Astrocyte (in vitro differentiated cells and primary cell): ENCODE measurements at regions not wholly inside any gene's neighbourhood (a gene's known extent, or its start where the extent isn't known, plus 50 kb on each side); places are given as distances from the start of the nearest gene placed in this dataset.

Experiments used
- EZH2 ChIP-seq: IDR thresholded peaks from 2 replicates; pipeline ENCODE4 v1.6.1; 2012; ENCODE audit warnings: mild to moderate bottlenecking, low read length, inconsistent platforms; ENCODE audit not compliant: insufficient read depth
- TF ChIP-seq, protein P1 (sequence below): IDR thresholded peaks from 2 replicates; pipeline ENCODE4 v1.5.1; 2011; ENCODE audit warnings: low read depth, mild to moderate bottlenecking, inconsistent platforms, low read length, moderate library complexity; ENCODE audit not compliant: insufficient read depth

DNA sequence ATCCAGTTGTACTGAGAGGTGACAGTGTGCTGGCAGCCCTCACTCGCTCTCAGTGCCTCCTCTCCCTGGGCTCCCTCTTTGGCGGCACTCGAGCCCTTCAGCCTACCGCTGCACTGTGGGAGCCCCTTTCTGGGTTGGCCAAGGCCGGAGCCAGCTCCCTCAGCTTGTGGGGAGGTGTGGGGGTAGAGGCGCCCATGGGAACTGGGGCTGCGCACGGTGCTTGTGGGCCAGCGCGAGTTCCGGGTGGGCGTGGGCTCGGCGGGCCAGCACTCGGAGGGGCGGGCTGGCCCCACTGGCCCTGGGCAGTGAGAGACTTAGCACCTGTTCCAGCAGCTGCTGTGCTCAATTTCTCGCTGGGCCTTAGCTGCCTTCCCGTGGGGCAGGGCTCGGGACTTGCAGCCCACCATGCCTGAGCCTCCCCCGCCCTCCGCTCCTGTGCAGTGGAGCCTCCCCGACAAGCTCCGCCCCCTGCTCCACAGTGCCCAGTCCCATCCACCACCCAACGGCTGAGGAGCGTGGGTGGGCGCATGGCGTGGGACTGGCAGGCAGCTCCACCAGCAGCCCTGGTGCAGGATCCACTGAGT, 342.2 kb upstream of the ZNF608 start:
- TF ChIP-seq, protein P1, sequence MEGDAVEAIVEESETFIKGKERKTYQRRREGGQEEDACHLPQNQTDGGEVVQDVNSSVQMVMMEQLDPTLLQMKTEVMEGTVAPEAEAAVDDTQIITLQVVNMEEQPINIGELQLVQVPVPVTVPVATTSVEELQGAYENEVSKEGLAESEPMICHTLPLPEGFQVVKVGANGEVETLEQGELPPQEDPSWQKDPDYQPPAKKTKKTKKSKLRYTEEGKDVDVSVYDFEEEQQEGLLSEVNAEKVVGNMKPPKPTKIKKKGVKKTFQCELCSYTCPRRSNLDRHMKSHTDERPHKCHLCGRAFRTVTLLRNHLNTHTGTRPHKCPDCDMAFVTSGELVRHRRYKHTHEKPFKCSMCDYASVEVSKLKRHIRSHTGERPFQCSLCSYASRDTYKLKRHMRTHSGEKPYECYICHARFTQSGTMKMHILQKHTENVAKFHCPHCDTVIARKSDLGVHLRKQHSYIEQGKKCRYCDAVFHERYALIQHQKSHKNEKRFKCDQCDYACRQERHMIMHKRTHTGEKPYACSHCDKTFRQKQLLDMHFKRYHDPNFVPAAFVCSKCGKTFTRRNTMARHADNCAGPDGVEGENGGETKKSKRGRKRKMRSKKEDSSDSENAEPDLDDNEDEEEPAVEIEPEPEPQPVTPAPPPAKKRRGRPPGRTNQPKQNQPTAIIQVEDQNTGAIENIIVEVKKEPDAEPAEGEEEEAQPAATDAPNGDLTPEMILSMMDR: no peak
- TF ChIP-seq EZH2: no peak
